ENCODE measurements at regions not wholly inside any gene's neighbourhood (a gene's known extent, or its start where the extent isn't known, plus 50 kb on each side); places are given as distances from the start of the nearest gene placed in this dataset.

- 74 to 75% methylated on average over 2 of the region's 2 CpGs for WGBS, 2 donors
- ATAC-seq = no peak
- intact Hi-C loops (cut with DNase I) = no loop called here
Measured at GRCh38 chr7:79714081-79714480, 260.6 kb upstream of the MAGI2 start.

GRCh38 chr7:79713276-79713675, 259.8 kb upstream of the MAGI2 start:
- no peaks in the 10 kb centered on the region for H3K9me3 ChIP-seq
- WGBS, 2 donors = 47 to 53% methylated on average over 1 of the region's 1 CpG
- H3K27me3 ChIP-seq = no peaks in the 10 kb centered on the region
- H3K4me1 ChIP-seq = no peaks in the 10 kb centered on the region
- intact Hi-C loops (cut with DNase I) = no loop called here
- no peak for TF ChIP-seq CTCF (IDR thresholded peaks at IDR 0.05)
- DNase-seq (no peak), ATAC-seq (no peak)
- no peak overlapping the region for H3K4me3 ChIP-seq
- no peak overlapping the region for H3K27ac ChIP-seq
- H3K36me3 ChIP-seq = no peaks in the 10 kb centered on the region

More at GRCh38 chr7:79714081-79714480, 260.6 kb upstream of the MAGI2 start:
- Histone ChIP-seq H3K36me3 (no peaks in the 10 kb centered on the region), H3K9me3 (no peaks in the 10 kb centered on the region), H3K4me3 (no peak overlapping the region), H3K4me1 (no peaks in the 10 kb centered on the region), H3K27ac (no peak overlapping the region), H3K27me3 (no peaks in the 10 kb centered on the region)
- DNase-seq = no peak
- no peak for TF ChIP-seq CTCF (IDR thresholded peaks at IDR 0.05)

GRCh38 chr7:79711660-79712059, 258.2 kb upstream of the MAGI2 start:
- H3K27me3 ChIP-seq = no peaks in the 10 kb centered on the region
- no peaks in the 10 kb centered on the region for H3K36me3 ChIP-seq
- no peak overlapping the region for H3K4me3 ChIP-seq
- H3K4me1 ChIP-seq = no peaks in the 10 kb centered on the region
- H3K27ac ChIP-seq = no peak overlapping the region
- no peaks in the 10 kb centered on the region for H3K9me3 ChIP-seq
- intact Hi-C loops (cut with DNase I) = no loop called here
- no peak for ATAC-seq
- WGBS, 2 donors = 69 to 79% methylated on average over 4 of the region's 4 CpGs
- DNase-seq = no peak
- no peak for TF ChIP-seq CTCF (IDR thresholded peaks at IDR 0.05)

DNA sequence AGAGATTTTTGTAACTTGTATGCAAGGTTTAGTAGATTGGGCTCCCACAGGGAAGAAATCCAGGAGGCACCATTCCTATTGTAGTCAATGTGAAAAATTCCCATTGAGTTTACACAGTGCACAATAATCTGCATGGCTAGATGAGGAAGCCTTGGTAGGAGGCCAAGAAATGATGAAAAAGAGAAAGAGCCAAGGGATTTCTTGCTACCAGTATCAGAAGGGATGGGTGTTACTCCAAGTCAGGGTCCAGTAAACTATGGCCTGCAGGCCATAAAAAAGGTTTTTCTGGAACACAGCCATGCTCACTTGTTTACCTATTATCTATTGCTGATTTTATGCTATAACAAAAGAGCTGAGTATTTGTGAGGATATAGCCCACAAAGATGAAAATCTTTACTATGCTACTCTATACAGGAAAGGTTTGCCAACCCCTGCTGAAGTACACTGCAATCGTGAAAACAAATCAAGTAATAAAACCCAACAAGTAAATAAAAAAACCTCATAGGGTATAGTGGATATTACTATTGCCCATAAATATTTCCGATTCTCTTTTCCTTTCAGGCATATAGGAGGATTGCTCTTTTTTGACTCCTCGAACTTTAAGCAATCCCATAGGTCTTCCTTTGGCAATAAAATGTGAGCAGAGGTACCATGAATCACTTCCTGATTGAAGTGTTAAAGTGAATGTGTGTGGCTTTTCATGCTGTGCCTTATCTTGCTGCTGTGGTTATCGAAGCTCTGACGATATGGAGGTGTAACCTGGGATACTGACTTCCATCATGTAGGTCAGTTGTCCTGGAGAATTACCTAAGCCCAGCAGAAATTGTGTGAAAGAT, 256.3 kb upstream of the MAGI2 start:
- H3K9me3 ChIP-seq = no peaks in the 10 kb centered on the region
- H3K27ac ChIP-seq = no peak overlapping the region
- ATAC-seq (no peak), DNase-seq (no peak)
- TF ChIP-seq CTCF (IDR thresholded peaks at IDR 0.05) = no peak
- 51 to 56% methylated on average over 5 of the region's 5 CpGs for WGBS, 2 donors
- H3K4me3 ChIP-seq = no peak overlapping the region
- intact Hi-C loops (cut with DNase I) = no loop called here
- H3K36me3 ChIP-seq = no peaks in the 10 kb centered on the region
- no peaks in the 10 kb centered on the region for H3K4me1 ChIP-seq
- no peaks in the 10 kb centered on the region for H3K27me3 ChIP-seq
